ENCODE measurements at regions not wholly inside any gene's neighbourhood (a gene's known extent, or its start where the extent isn't known, plus 50 kb on each side); places are given as distances from the start of the nearest gene placed in this dataset.

GRCh38 chrX:23062359-23062758 lies 62.6 kb downstream of the DDX53 start:
- TF ChIP-seq CTCF (conservative IDR thresholded peaks at IDR 0.05; ENCODE audit: low read depth, low read length) (no peak), EZH2 (IDR thresholded peaks at IDR 0.05; ENCODE audit: borderline replicate concordance, low read depth, low read length, poor library complexity, severe bottlenecking) (no peak)
